B cell (primary cell): ENCODE measurements at regions not wholly inside any gene's neighbourhood (a gene's known extent, or its start where the extent isn't known, plus 50 kb on each side); places are given as distances from the start of the nearest gene placed in this dataset.

Source experiments
- ATAC-seq: fragments of 200-7000 bp; cut with Tn5 transposase; one replicate; pipeline ENCODE4 v1.10.0; 2021; ENCODE audit warnings: low read depth, mild to moderate bottlenecking, moderate number of reproducible peaks, moderate library complexity
- CTCF ChIA-PET: fragments of 350-600 bp; sonication (Branson Sonifier 250); formaldehyde crosslinking; loops from one replicate; lab custom pipeline; 2021; ENCODE audit warnings: antibody characterized with exemption, inconsistent platforms; lab: Charles Lee
- POLR2A ChIA-PET: fragments of 350-600 bp; sonication (Branson Sonifier 250); formaldehyde crosslinking; loops from one replicate; lab custom pipeline; 2021; ENCODE audit warnings: antibody characterized with exemption; lab: Charles Lee
- DNase-seq: peaks from one replicate; pipeline ENCODE4 v3.0.0; 2013
- H2AFZ ChIP-seq: 2 replicates; pipeline ENCODE4 v1.6.1; 2012; ENCODE audit warnings: mild to moderate bottlenecking, low read depth, low read length; ENCODE audit not compliant: insufficient read depth, poor library complexity, severe bottlenecking
- H3K27ac ChIP-seq, 2 donors: 1 replicate in 1 of 2; 2 replicates in 1 of 2; pipeline ENCODE4 v1.5.1; 2012 to 2013; ENCODE audit warnings: low read length in 2 of 2, mild to moderate bottlenecking in 2 of 2, moderate library complexity in 1 of 2
- H3K27me3 ChIP-seq, 4 experiments: fragments of 200-600 bp in 1 of 4; sonication (generic) in 1 of 4; replicated peaks in 1 of 4; 1 replicate in 2 of 4; 2 replicates in 2 of 4; pipeline versions ENCODE4 v1.6.1 to v1.7.0; 2013 to 2016; ENCODE audit warnings: low read length in 3 of 4, mild to moderate bottlenecking in 2 of 4, mixed read lengths in 1 of 4, moderate library complexity in 1 of 4; ENCODE audit not compliant: insufficient read depth in 4 of 4, control insufficient read depth in 3 of 4; ENCODE audit errors: control extremely low read depth in 1 of 4
- H3K36me3 ChIP-seq, 2 experiments: replicated peaks in 1 of 2; 1 replicate in 1 of 2; 2 replicates in 1 of 2; pipeline versions ENCODE4 v1.6.1 to v1.7.1; 2013; ENCODE audit warnings: low read length in 1 of 2; ENCODE audit not compliant: insufficient read depth in 2 of 2, control insufficient read depth in 1 of 2; ENCODE audit errors: control extremely low read depth in 1 of 2, extremely low read depth in 1 of 2
- H3K4me1 ChIP-seq, 2 donors: fragments of 200-600 bp in 1 of 2; sonication (generic) in 1 of 2; 1 replicate in 1 of 2; 2 replicates in 1 of 2; pipeline versions ENCODE4 v1.5.1 to v1.6.1; 2013 to 2017; ENCODE audit warnings: low read length in 2 of 2; ENCODE audit not compliant: control insufficient read depth in 2 of 2, insufficient read depth in 2 of 2
- H3K4me2 ChIP-seq: replicated peaks from 2 replicates; pipeline ENCODE3; 2012; ENCODE audit warnings: mild to moderate bottlenecking, low read depth, low read length; ENCODE audit not compliant: poor library complexity, severe bottlenecking
- H3K4me3 ChIP-seq, 5 experiments: fragments of 200-600 bp in 1 of 5; sonication (generic) in 1 of 5; 1 replicate in 3 of 5; 2 replicates in 2 of 5; pipeline versions ENCODE4 v1.5.1 to v1.7.0; 2011 to 2016; ENCODE audit warnings: low read length in 4 of 5, mild to moderate bottlenecking in 4 of 5, low read depth in 2 of 5, control low read depth in 1 of 5, moderate library complexity in 1 of 5; ENCODE audit not compliant: insufficient read depth in 1 of 5; ENCODE audit errors: control extremely low read depth in 1 of 5, extremely low read depth in 1 of 5
- H3K79me2 ChIP-seq: fragments of 200-600 bp; sonication (generic); one replicate; pipeline ENCODE4 v1.6.0; 2016; ENCODE audit warnings: low read length; ENCODE audit not compliant: control insufficient read depth, insufficient read depth
- H3K9ac ChIP-seq: fragments of 200-600 bp; sonication (generic); 2 replicates; pipeline ENCODE4 v1.6.1; 2017; ENCODE audit warnings: mild to moderate bottlenecking, low read length, moderate library complexity
- H3K9me3 ChIP-seq, 3 donors: one replicate each; pipeline versions ENCODE4 v1.6.1 to v1.7.1; 2013; ENCODE audit warnings: low read length in 2 of 3; ENCODE audit not compliant: control insufficient read depth in 2 of 3, insufficient read depth in 1 of 3; ENCODE audit errors: control extremely low read depth in 1 of 3
- H4K20me1 ChIP-seq: 2 replicates; pipeline ENCODE4 v1.6.0; 2012; ENCODE audit warnings: mild to moderate bottlenecking, low read length; ENCODE audit not compliant: insufficient read depth, control insufficient read depth, poor library complexity, severe bottlenecking
- H3K27ac Mint-ChIP-seq: one replicate; pipeline ENCODE4 v1.8.0; 2021; ENCODE audit warnings: mixed read lengths
- H3K27me3 Mint-ChIP-seq: one replicate; pipeline ENCODE4 v1.8.0; 2021; ENCODE audit warnings: mixed read lengths
- H3K4me1 Mint-ChIP-seq: one replicate; pipeline ENCODE4 v1.8.0; 2021; ENCODE audit warnings: mixed read lengths
- H3K4me3 Mint-ChIP-seq: one replicate; pipeline ENCODE4 v1.8.0; 2021; ENCODE audit warnings: mixed read lengths
- H3K9me3 Mint-ChIP-seq: one replicate; pipeline ENCODE4 v1.8.0; 2022; ENCODE audit warnings: mixed read lengths; ENCODE audit not compliant: insufficient read depth
- CTCF ChIP-seq: fragments of 200-600 bp; IDR thresholded peaks from one replicate; pipeline ENCODE4 v1.8.0; 2022; ENCODE audit warnings: antibody characterized with exemption, mild to moderate bottlenecking
- EZH2 ChIP-seq: IDR thresholded peaks from 2 replicates; pipeline ENCODE4 v1.6.1; 2012; ENCODE audit warnings: borderline replicate concordance, low read depth, mild to moderate bottlenecking, moderate library complexity, low read length; ENCODE audit not compliant: insufficient read depth, poor library complexity, severe bottlenecking
- WGBS: methylation state at CpG from one replicate; pipeline ENCODE4 v1.1.5; 2013; ENCODE audit warnings: missing lambda C conversion rate; ENCODE audit not compliant: insufficient coverage; 5-methylcytosine and 5-hydroxymethylcytosine counted together
- intact Hi-C: fragments of 100-400 bp; cut with micrococcal nuclease; formaldehyde crosslinking; loops from one replicate; pipeline ENCODE4 v1.10.0; 2022

GRCh38 chr3:107307205-107307604 is 70.0 kb upstream of the CCDC54 start:
- no peaks in the 10 kb centered on the region for H3K4me1 Mint-ChIP-seq
- ATAC-seq (no peak), DNase-seq (no peak)
- intact Hi-C loops = no loop called here
- H3K9me3 ChIP-seq = no peaks in the 10 kb centered on the region
- ChIA-PET POLR2A (no interaction called here), CTCF (no interaction called here)
- no peak for TF ChIP-seq EZH2
- no peak for TF ChIP-seq CTCF
- H3K27me3 Mint-ChIP-seq = no peaks in the 10 kb centered on the region
- H2AFZ ChIP-seq = no peak overlapping the region
- no peak overlapping the region for H3K4me3 Mint-ChIP-seq
- H3K27ac Mint-ChIP-seq = no peak overlapping the region
- H3K36me3 ChIP-seq = no peaks in the 10 kb centered on the region
- 50% methylated on average over 1 of the region's 2 CpGs for WGBS
- H3K27ac ChIP-seq = no peak overlapping the region
- no peaks in the 10 kb centered on the region for H3K9me3 Mint-ChIP-seq
- no peak overlapping the region for H3K4me3 ChIP-seq
- no peaks in the 10 kb centered on the region for H3K27me3 ChIP-seq
- no peaks in the 10 kb centered on the region for H4K20me1 ChIP-seq
- no peaks in the 10 kb centered on the region for H3K79me2 ChIP-seq
- no peak overlapping the region for H3K4me2 ChIP-seq
- H3K9ac ChIP-seq = no peak overlapping the region
- H3K4me1 ChIP-seq = no peaks in the 10 kb centered on the region

DNA sequence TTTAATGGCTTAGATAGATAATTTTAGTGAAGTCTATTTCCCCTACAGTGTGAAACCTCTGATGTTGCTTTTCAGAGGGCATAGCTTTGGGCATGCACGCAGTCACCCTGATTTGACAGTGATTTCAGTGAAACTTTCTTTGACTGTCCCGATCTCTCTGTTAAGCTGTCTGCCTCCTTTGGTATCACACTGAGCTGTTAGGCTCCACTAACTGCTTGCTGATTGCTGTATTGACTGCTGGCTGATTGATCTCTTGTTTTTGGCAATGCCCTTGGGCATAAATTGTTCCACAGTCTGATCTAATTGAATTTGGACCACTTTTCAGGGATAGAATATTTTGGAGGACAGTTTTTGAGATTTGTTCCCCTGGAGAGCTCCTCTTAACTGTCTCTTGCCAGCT is 68.5 kb upstream of the CCDC54 start:
- 90% methylated on average over 2 of the region's 2 CpGs for WGBS
- no peaks in the 10 kb centered on the region for H3K27me3 ChIP-seq
- intact Hi-C loops = no loop called here
- no peaks in the 10 kb centered on the region for H3K9me3 ChIP-seq
- Mint-ChIP-seq H3K4me3 (no peak overlapping the region), H3K27ac (no peak overlapping the region), H3K27me3 (no peaks in the 10 kb centered on the region), H3K4me1 (no peaks in the 10 kb centered on the region), H3K9me3 (no peaks in the 10 kb centered on the region)
- no peaks in the 10 kb centered on the region for H3K36me3 ChIP-seq
- ATAC-seq = no peak
- ChIA-PET POLR2A (no interaction called here), CTCF (interaction anchor here (1.0 kb wide), 1 partner anchor 112 kb away, joined by 3 read pairs; no protein-coding TSS in a partner anchor)
- no peak for DNase-seq
- no peak overlapping the region for H3K27ac ChIP-seq
- TF ChIP-seq CTCF (no peak), EZH2 (no peak)
- H3K4me2 ChIP-seq = no peak overlapping the region
- H3K4me3 ChIP-seq = no peak overlapping the region
- H3K79me2 ChIP-seq = no peaks in the 10 kb centered on the region
- no peak overlapping the region for H2AFZ ChIP-seq
- no peaks in the 10 kb centered on the region for H4K20me1 ChIP-seq
- no peak overlapping the region for H3K9ac ChIP-seq
- H3K4me1 ChIP-seq = no peaks in the 10 kb centered on the region
